NOMO-1 treated with dmso at 0.1 percent for 144 hours (cell line): ENCODE measurements at regions not wholly inside any gene's neighbourhood (a gene's known extent, or its start where the extent isn't known, plus 50 kb on each side); places are given as distances from the start of the nearest gene placed in this dataset.
A peak's percentile ranks its signal among the peaks of the same experiment; 100 is the strongest.
"Not testable (repeated sequence)": the region's sequence is repeated elsewhere in the genome, so short reads cannot be mapped to it uniquely, and the experiment has no call there.

Experiments
- DNase-seq: peaks from one replicate; lab custom pipeline; 2025; ENCODE audit not compliant: unreplicated experiment; lab: John Stamatoyannopoulos, UW

DNA sequence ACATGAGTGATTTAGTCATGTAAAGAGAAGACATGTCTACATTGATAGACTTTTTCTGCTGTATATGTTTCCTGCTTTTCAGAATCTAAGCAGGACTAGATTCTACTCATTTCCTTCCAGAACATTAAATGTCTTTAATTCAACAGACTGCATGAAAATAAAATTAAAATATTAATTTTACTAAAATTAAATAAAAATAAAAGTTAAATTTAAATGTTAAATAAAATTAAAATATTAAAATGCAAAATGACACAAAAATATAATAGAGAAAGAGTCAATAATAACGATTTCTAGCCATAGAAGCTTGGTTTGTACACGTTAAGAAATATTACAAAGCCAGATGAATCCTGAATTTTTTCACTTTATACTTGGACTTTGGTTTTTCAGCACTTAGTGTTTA is 552.8 kb upstream of the NR5A2 start:
- no peak for DNase-seq

DNA sequence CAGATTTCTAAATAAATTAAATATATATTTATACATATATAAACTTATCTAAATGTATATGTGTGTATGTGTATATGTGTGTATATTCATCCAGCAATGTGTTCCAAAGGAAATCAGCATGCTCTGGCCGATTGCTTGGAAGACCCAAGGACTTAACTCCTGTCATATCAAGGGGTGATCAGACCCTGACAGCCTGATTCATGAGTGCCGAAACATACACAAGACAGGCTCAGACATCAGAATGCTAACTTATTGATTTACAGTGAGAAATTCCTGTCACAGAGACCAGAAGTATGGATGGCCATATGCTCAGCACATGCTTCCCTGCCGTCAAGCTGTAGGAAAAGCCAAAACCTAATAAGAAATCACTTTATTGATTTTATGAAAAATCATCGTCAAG is 545.1 kb upstream of the NR5A2 start:
- DNase-seq = no peak

DNA sequence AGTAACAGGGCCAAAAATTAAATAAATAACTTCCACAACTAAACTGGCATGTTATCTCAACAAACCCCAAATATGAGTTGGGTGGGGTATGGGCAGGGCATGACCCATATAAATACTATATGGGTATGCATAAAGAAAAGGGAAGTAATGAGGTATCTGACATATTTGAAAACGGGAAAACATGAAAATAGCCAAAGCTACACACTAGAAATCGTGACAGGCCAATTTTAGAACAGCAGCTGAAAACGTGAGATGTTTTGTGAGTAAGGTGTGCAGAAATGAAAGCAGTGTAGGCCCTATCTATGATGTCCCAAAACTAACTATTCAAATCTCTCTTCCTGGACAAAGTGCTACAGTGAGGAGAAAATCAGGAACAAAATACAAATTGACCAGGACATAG is 537.9 kb upstream of the NR5A2 start:
- DNase-seq = no peak

DNA sequence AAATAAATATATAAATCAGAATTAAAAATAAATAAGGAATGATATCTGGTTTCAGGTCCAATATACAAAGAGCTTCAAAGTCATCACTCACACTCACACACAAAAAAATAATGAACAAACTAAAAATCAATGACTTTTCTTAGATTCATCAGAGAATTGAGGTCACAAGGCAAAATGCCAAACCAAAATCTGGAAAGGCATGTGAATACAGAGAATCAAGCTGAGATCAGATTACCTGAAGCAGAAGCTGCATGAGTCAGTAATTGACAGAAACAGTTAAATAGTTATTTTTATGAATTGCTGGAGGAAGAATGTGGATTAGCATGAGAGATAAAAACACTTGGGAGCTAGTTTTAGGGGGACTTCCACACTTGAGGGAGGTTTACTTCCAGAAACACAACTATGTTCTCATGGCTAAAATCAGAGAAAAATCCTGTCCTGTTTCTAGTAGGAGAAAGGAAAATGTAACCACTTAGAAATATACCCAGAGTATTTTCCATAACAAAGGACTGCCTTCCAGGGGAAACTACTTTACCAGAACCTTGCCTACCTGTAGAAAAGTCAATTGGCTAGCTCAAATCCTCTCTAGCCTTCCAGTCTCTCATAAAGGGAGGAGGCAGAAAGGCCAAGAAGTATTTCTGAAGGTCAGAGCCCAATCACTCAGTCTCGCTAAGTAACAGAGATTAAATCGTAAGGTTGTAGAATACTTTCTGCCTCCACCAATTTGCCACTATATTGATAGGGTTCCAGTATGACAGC is 536.6 kb upstream of the NR5A2 start:
- no peak for DNase-seq

DNA sequence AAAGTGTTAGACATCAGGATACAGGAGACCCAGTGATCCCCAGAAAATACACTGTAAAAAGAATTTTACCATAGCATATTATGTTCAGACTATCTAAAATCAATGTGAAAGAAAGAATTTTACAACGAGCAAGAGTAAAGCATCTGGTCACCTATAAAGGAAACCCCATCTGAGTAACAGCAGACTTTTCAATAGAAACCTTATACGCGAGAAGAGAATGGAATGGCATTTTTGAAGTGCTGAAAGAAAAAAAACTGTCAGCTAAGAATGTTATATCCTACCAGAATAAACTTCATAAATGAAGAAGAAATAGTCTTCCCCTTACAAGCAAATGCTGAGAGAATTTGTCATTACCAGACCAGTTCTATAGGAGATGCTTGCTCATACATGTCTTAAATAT is 532.1 kb upstream of the NR5A2 start:
- no peak for DNase-seq

DNA sequence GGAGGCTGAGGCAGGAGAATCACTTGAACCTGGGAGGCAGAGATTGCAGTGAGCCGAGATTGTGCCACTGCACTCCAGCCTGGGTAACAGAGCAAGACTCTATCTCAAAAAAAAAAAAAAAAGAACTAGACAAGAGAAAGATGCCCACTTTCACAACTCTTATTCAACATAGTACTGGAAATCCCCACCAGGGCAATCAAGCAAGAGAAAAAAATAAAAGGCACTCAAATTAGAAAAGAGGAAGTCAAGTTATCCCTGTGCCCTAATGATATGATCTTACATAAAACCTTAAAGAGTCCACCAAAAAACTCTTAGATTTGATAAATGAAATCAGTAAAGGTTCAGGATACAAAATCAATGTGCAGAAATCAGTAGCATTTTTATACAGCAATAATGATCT is 528.7 kb upstream of the NR5A2 start:
- DNase-seq = peak; percentile 60

DNA sequence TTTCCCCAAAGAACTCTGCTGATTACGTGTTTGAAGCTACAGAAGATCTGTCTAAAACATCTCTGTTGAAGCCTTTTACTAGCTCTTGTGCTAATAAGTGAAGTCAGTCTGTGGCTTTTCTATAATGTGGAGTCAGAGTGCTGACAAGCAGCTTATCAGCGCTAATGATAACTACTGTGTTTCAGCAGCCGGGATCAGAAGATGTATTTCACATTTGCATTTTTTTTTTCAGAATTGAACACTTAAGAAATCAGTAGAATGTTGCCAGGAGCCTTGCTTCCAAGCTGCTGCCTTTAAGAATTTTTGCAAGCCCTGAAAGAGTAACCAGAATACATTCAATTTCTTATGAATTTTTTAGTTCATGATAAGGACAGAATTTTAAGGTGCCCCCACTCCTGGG is 519.4 kb upstream of the NR5A2 start:
- DNase-seq = no peak

DNA sequence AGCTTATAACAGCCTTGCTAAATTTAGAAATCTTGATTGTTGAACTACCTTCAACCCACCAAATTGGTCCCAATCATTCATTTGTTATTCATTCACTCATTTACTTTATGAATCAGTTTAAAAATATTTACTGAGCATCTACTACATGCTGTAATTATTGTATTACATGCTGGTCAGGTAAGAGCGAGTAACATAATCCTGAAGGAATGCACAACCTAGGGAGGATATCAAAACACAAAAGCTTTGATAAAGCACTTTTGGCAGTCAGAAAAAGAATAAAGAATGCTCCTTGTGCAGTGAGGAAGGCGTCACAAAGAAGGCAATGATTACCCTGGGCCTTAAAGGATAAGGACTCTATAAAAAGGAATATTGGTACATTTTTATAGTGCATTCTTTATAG is 518.9 kb upstream of the NR5A2 start:
- no peak for DNase-seq

DNA sequence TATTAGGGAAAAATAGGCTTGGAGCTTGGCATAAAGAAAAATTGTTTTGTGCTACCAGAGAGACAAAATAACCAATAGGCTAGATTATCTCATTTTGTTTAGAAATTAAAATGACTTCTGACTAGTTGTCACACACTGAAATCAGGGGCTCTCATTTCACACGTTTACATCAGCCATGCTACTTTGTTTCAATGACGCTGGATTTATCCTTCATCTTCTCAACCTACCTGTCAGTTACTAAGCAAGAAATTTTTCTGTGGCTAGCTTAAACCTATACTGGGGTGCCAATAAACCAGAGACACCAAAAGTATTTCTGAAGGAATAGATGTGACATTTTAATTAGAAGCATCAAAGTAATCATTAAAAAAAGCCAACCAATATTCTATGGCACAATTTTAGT is 518.1 kb upstream of the NR5A2 start:
- no peak for DNase-seq

DNA sequence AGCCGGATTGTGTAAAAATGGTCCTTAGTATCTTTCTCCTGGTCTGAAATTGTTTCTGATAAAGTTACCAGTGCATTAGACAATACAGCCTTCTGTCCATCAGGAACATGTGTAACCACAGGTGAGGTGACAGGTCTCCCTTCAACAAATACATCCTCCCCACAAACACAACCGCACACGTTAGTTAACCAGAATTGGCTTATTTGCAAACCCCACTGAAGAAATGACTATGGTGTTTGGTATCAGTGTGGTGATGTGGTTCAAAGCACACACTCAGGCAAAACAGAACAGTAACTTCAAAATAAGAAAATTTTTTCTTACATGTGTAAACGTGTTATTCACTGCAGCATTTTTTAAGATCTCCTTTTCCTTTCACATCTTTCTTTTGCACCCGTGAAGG is 517.2 kb upstream of the NR5A2 start:
- no peak for DNase-seq

DNA sequence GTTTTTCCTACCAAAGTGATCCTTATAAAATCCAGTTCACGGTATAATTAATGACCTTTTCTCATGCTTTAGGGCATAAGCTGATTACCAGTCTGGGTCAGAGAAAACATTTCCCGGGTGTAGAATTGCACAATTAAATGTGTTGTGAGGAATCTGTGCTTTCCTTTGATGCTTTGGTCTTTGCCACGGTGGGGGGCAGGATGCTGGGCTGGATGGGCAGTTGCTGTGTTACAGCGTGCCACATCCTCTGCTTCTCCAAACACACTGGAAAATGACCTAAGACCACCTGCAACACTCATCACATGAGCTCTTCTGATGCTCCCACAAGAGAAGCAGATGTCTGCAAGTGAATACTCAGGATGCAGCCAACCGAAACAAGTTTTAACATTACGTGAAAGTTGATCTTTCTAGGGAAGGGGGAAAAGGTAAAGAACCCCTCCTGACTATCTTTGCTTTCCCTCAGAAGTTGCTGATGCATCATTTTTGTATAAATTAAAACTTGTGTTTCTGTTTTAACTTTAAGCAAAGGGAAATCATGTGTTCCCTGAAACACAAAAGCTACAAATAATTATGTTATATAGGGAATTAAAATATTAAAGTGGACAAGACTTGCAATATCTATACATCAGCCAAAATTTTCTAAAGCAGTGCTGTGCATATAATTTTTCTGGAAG is 515.3 kb upstream of the NR5A2 start:
- no peak for DNase-seq

DNA sequence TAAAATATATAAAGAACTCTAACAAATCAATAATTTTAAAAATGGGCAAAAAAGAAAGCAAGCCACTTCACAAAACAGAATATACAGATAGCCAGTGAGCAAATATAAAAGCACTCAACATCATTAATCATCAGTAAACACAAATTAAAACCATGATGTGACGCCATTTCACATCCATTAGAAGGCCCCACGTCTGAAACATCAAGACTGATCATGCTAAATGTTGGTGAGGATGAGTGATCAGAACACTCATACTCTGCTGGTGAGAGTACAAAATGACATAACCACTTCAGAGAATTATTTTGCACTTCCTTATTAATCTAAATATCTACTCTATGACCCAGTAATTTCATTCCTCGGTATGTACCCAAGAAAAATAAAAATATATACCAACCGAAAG is 512.2 kb upstream of the NR5A2 start:
- no peak for DNase-seq

DNA sequence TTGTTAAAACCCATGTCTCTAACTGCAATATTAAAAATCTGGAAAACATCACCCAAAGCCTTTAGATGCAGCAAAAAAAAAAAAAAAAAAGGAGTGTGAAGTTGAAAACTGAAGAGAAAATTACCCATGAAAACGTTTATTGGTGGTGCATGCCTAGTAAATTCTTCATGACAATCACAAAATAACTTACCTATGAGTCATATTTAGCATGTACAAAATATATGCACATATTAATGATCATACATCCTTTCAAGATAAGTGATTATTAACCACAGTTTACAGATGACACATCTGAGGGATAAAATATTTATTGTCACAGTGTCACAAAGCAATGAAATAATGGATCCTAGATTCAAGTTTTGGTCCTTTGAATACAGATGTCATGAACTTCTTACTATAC is 505.2 kb upstream of the NR5A2 start:
- DNase-seq = no peak

DNA sequence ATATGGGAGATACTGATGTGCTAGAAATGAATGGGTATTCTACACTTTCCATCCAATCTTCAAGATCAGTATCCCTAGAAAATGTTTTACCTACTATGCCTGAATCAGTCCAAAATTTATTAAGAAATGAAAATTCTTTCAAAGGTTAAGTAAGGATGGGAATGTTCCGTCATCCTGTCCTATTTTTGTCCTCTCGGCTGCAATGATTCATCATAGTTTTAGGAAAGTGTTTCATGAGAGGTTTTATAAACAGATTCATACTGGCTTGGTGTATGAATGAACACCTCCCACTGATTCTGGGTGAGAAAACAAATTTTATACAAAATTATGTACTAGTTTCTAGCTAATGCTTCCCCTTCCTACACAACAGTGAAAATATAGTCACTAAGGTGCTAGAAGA is 504.6 kb upstream of the NR5A2 start:
- no peak for DNase-seq

DNA sequence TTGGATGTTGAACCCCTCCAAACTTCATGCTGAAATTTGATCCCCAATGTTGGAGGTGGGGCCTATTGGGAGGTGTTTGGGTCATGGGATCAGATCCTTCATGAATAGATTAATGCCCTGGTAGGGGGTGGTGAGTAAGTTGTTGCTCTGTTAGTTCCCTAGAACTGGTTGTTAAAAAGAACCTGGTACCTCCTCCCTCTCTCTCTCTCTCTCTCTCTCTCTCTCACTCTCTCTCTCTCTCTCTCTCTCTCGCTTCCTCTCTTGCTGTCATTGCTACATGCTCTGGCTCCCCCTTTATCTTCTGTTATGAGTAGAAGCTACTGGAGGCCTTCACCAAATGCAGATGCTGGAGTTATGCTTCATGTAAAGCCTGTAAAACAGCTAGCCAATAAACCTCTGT is 498.2 kb upstream of the NR5A2 start:
- DNase-seq = no peak

DNA sequence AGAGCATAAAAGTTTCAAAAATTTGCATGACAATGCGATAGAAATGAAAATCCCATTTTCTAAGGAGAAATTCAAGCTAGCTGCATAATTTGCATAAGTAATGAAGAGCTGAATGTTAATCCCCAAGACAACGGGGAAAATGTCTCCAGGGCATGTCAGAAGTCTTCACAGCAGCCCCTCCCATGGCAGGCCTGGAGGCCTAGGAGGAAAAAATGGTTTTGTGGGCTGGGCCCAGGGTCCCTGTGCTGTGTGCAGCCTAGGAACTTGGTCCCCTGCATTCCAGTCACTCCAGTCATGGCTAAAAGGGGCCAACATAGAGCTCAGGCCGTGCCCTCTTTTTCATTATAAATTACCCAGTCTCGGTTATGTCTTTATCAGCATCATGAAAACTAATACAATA is 494.1 kb upstream of the NR5A2 start:
- DNase-seq = not testable (repeated sequence)

DNA sequence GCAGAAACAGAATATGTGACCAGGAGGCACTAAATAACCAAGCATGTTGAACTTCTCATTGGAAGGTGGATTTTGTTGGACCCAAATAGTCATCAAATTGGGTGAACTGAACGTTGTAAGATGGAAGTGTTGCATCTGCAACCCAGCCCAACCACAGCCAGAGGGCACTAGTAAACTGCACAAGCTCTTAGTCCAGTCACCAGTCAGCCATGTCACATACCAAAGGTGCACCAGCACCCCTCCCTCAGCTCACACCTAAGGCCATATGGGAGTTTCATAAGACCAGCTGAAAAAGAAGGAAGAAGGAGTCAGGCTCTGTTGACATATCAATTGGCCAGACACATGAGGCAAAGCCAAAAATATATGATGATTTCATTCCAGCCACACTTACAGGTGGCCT is 481.7 kb upstream of the NR5A2 start:
- DNase-seq = peak; percentile 9

DNA sequence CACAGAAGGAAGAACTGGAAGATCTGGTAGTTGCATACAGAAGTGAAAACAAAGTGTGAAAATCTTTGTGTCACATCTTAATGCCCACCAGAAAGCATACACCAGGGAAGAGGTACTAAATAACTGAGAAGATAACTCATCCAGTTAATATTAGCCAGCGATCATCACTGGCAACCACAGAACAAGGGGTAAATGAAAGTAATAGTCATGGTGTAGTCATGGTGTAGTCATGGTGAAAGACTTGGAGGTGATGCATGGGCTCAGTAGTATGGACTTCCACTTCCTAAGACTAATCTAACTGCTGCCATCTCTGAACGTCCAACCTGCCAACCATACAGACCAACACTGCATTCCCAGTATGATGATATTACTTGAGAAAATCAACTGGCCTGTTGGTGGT is 481.2 kb upstream of the NR5A2 start:
- DNase-seq = no peak

DNA sequence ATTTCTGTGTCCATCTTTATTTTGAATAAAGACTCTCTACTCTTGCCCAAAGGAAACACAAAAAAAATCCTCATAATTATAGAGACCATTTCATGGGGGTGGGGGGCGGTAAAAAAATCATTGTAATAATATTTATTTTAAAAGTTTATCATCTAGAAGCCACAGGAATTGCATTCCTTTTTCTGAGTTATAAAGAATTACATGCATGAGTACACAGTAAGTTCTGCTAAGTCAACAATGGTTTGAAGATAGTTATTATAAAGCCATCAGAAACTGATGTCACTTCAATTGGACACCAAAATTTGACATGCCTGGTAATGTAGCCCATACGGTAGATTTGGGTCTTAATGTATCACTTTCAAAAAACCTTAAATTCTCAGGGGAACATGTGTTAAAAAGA is 478.1 kb upstream of the NR5A2 start:
- DNase-seq = no peak

DNA sequence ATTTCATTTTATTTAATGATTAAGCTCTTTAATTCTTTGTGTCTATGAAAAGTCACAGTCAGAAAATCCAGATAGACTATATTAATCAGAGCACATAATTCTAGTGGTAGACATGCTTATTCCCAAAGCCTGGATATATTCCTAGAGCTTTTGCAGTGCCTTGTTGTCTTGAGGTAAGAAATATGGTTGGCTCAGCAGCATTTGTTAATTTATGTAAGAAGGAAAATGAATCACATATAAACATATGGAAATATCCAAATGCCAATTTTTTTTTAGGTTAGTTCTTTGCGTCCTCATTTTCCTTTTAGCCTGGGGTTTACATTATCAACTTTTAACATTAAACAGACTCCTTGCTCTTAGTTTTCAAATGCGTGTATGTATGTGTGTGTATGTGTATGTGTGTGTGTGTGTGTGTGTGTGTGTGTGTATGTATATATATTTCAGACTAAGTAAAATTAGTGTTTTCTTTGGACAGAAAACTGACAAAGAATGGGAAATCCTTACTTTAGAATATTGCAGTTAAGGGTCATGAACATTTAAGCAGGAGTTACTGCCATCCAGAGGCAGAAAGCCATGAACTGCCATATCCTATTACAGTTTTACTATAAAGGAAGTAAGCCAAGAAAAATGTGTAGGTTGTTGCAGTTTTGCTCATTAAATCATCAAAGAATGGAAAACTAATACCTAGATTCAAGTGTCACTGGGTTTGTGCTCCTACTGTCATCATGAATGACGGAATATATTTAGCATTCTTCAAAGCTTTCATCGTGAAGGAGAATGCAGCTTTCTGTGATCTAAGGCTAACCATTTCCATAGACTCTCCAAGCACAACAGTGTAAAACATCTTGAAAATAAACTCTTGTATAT is 477.1 kb upstream of the NR5A2 start:
- no peak for DNase-seq

DNA sequence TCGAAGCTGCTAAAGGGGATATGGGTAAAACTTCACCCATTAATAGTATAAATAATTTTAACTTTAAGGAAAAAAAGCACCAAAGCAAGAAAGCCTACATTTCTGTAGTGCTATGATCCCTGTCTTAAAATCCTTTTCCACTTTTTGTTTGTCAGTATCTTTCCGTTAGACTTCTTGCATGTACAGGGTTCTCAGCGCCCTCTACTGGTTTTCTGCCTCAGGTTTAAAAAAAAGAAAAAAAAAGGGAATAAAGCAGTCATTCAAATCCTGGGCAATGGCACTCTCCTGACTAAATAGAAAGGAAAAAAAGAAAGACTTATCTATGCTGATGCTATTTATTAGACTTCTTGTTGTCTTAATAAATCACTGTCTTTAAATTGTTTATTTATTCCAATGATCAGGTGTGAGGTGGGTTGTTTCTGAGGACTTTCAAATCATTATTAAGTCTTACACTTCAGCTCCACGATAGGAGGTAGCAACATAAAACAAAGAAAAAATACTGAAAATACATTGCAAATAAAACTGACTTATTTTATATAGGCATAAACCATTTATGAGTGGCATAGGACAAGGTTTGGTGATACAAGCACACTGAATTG is 475.4 kb upstream of the NR5A2 start:
- peak; percentile 33 for DNase-seq

DNA sequence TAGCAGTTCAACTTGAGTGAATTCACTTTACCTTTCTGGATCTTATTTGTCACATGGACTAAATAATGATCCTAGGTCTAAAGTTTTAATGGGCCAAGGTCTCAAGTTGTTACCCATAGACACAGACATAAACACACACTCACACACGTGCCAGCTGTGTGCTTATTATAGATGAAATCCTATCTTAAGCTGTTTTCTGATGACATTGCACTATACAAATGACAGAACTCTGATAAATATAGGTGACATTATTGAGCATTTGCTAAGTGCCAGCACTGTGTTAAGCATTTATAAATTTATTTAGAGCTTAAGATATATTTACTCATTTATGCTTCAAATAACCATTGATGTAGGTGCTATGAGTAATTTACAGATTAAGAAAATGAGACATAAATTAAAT is 474.4 kb upstream of the NR5A2 start:
- no peak for DNase-seq
